NCI-H345 (cell line): ENCODE measurements at regions not wholly inside any gene's neighbourhood (a gene's known extent, or its start where the extent isn't known, plus 50 kb on each side); places are given as distances from the start of the nearest gene placed in this dataset.
"Not testable (repeated sequence)": the region's sequence is repeated elsewhere in the genome, so short reads cannot be mapped to it uniquely, and the experiment has no call there.

Experiments
- DNase-seq: peaks from one replicate; lab custom pipeline; 2025; lab: John Stamatoyannopoulos, UW

GRCh38 chr2:147288131-147288530 is 556.7 kb upstream of the ACVR2A start:
- no peak for DNase-seq

- DNase-seq, result no peak
Measured at GRCh38 chr2:147275943-147276342, 568.9 kb upstream of the ACVR2A start.

- no peak for DNase-seq
Measured at GRCh38 chr2:147273628-147274027, 571.2 kb upstream of the ACVR2A start.

- DNase-seq, result no peak
Measured at GRCh38 chr2:147273106-147273505, 571.7 kb upstream of the ACVR2A start.

GRCh38 chr2:147269581-147269980 is 575.2 kb upstream of the ACVR2A start:
- DNase-seq, result not testable (repeated sequence)

- DNase-seq, result no peak
Measured at GRCh38 chr2:147260241-147260640, 584.6 kb upstream of the ACVR2A start.

GRCh38 chr2:147255812-147256211 is 589.0 kb upstream of the ACVR2A start:
- DNase-seq, result no peak

- no peak for DNase-seq
Measured at GRCh38 chr2:147250652-147251356, 594.0 kb upstream of the ACVR2A start.

GRCh38 chr2:147247749-147248148 is 597.1 kb upstream of the ACVR2A start:
- no peak for DNase-seq

- no peak for DNase-seq
Measured at GRCh38 chr2:147242445-147242844, 602.4 kb upstream of the ACVR2A start.

- no peak for DNase-seq
Measured at GRCh38 chr2:147236601-147237000, 608.2 kb upstream of the ACVR2A start.

- DNase-seq, result peak; percentile 80
Measured at GRCh38 chr2:147232225-147232669, 612.6 kb upstream of the ACVR2A start.

GRCh38 chr2:147231607-147232006 is 613.2 kb upstream of the ACVR2A start:
- no peak for DNase-seq

GRCh38 chr2:147231081-147231480 is 613.7 kb upstream of the ACVR2A start:
- no peak for DNase-seq

- no peak for DNase-seq
Measured at GRCh38 chr2:147227313-147227712, 617.5 kb upstream of the ACVR2A start.

GRCh38 chr2:147224070-147224469 is 620.8 kb upstream of the ACVR2A start:
- DNase-seq, result peak; percentile 67

GRCh38 chr2:147223553-147224060 is 621.2 kb upstream of the ACVR2A start:
- DNase-seq, result peak; percentile 84

- DNase-seq, result no peak
Measured at GRCh38 chr2:147223119-147223518, 621.7 kb upstream of the ACVR2A start.

GRCh38 chr2:147222506-147222905 is 622.3 kb upstream of the ACVR2A start:
- peak; percentile 13 for DNase-seq

GRCh38 chr2:147214914-147215313 is 629.9 kb upstream of the ACVR2A start:
- DNase-seq, result no peak

GRCh38 chr2:147211484-147211883 is 633.3 kb upstream of the ACVR2A start:
- no peak for DNase-seq

- DNase-seq, result no peak
Measured at GRCh38 chr2:147204102-147204501, 640.7 kb upstream of the ACVR2A start.

GRCh38 chr2:147198651-147199171 is 646.1 kb upstream of the ACVR2A start:
- peak; percentile 31 for DNase-seq
